OCI-LY3 (cell line): ENCODE measurements at regions not wholly inside any gene's neighbourhood (a gene's known extent, or its start where the extent isn't known, plus 50 kb on each side); places are given as distances from the start of the nearest gene placed in this dataset.

Source experiments
- H2AFZ ChIP-seq: fragments of 200-600, 300-600 bp; shearing (Covaris generic); 2 replicates; pipeline ENCODE4 v1.6.0; 2014; ENCODE audit warnings: antibody characterized with exemption, low read depth, low read length
- H3K27ac ChIP-seq: fragments of 200-600, 300-600 bp; sonication (generic); 2 replicates; pipeline ENCODE4 v1.5.1; 2014; ENCODE audit warnings: mild to moderate bottlenecking, low read length, moderate library complexity, mixed read lengths
- H3K27me3 ChIP-seq: fragments of 200-600, 300-600 bp; sonication (generic); 2 replicates; pipeline ENCODE4 v1.6.1; 2014; ENCODE audit warnings: low read depth, low read length, mixed read lengths
- H3K36me3 ChIP-seq: fragments of 200-600, 300-600 bp; sonication (generic); replicated peaks from 2 replicates; pipeline ENCODE3; 2014; ENCODE audit warnings: low read depth, low read length, mixed read lengths
- H3K4me1 ChIP-seq: fragments of 300-600, 200-600 bp; sonication (generic); 2 replicates; pipeline ENCODE4 v1.6.1; 2014; ENCODE audit warnings: low read length, mixed read lengths
- H3K4me2 ChIP-seq: fragments of 200-600, 300-600 bp; sonication (generic); 2 replicates; pipeline ENCODE4 v1.6.1; 2014; ENCODE audit warnings: low read length, mixed read lengths
- H3K4me3 ChIP-seq: fragments of 300-600, 200-600 bp; sonication (generic); 2 replicates; pipeline ENCODE4 v1.5.1; 2014; ENCODE audit warnings: antibody characterized with exemption, mild to moderate bottlenecking, low read length, moderate library complexity
- H3K79me2 ChIP-seq: fragments of 300-600, 200-600 bp; shearing (Covaris generic); 2 replicates; pipeline ENCODE4 v1.6.1; 2014; ENCODE audit warnings: mild to moderate bottlenecking, low read length, mixed read lengths
- H3K9ac ChIP-seq: fragments of 300-600, 200-600 bp; shearing (Covaris generic); 2 replicates; pipeline ENCODE4 v1.6.0; 2014; ENCODE audit warnings: mild to moderate bottlenecking, low read length, moderate library complexity
- H3K9me3 ChIP-seq: fragments of 200-600, 300-600 bp; shearing (Covaris generic); 2 replicates; pipeline ENCODE4 v1.6.1; 2014; ENCODE audit warnings: low read length, mixed read lengths; ENCODE audit not compliant: insufficient read depth
- H4K20me1 ChIP-seq: fragments of 200-600, 300-600 bp; sonication (generic); 2 replicates; pipeline ENCODE4 v1.6.1; 2016; ENCODE audit warnings: low read length, mixed read lengths; ENCODE audit not compliant: insufficient read depth
- CTCF ChIP-seq: fragments of 200-600, 300-600 bp; sonication (generic); IDR thresholded peaks from 2 replicates; pipeline ENCODE4 v1.5.1; 2014; ENCODE audit warnings: antibody characterized with exemption, low read length, low read depth
- EZH2phosphoT487 ChIP-seq: fragments of 200-600 bp; shearing (Covaris generic); IDR thresholded peaks from 2 replicates; pipeline ENCODE4 v1.6.1; 2018; ENCODE audit warnings: antibody characterized with exemption, mixed run types, low read depth

- Histone ChIP-seq H3K27me3 (no peaks in the 10 kb centered on the region), H3K9me3 (no peaks in the 10 kb centered on the region), H3K4me3 (no peak overlapping the region), H2AFZ (no peak overlapping the region), H3K4me2 (no peak overlapping the region), H4K20me1 (no peaks in the 10 kb centered on the region), H3K4me1 (no peaks in the 10 kb centered on the region), H3K9ac (no peak overlapping the region), H3K79me2 (no peaks in the 10 kb centered on the region), H3K27ac (no peak overlapping the region), H3K36me3 (no peaks in the 10 kb centered on the region)
- TF ChIP-seq EZH2phosphoT487 = no peak
Observed at GRCh38 chr13:54367639-54368271, 1339.1 kb downstream of the OLFM4 start.

- H3K27ac ChIP-seq = no peak overlapping the region
- H3K4me2 ChIP-seq = no peak overlapping the region
- no peaks in the 10 kb centered on the region for H4K20me1 ChIP-seq
- H2AFZ ChIP-seq = no peak overlapping the region
- no peaks in the 10 kb centered on the region for H3K4me1 ChIP-seq
- no peak overlapping the region for H3K4me3 ChIP-seq
- H3K27me3 ChIP-seq = no peaks in the 10 kb centered on the region
- H3K36me3 ChIP-seq = no peaks in the 10 kb centered on the region
- H3K79me2 ChIP-seq = no peaks in the 10 kb centered on the region
- H3K9ac ChIP-seq = no peak overlapping the region
- no peak for TF ChIP-seq EZH2phosphoT487
- no peak for TF ChIP-seq CTCF
- H3K9me3 ChIP-seq = no peaks in the 10 kb centered on the region
Observed at GRCh38 chr13:54368387-54368786, 1339.8 kb downstream of the OLFM4 start.

- H3K79me2 ChIP-seq = no peaks in the 10 kb centered on the region
- H3K9me3 ChIP-seq = no peaks in the 10 kb centered on the region
- H3K4me1 ChIP-seq = no peaks in the 10 kb centered on the region
- no peaks in the 10 kb centered on the region for H3K36me3 ChIP-seq
- no peak overlapping the region for H3K4me2 ChIP-seq
- no peak for TF ChIP-seq EZH2phosphoT487
- no peak for TF ChIP-seq CTCF
- no peak overlapping the region for H3K27ac ChIP-seq
- no peaks in the 10 kb centered on the region for H4K20me1 ChIP-seq
- H3K27me3 ChIP-seq = no peaks in the 10 kb centered on the region
- no peak overlapping the region for H3K9ac ChIP-seq
- H2AFZ ChIP-seq = no peak overlapping the region
- H3K4me3 ChIP-seq = no peak overlapping the region
Observed at GRCh38 chr13:54373211-54373610, 1344.6 kb downstream of the OLFM4 start.

GRCh38 chr13:54379461-54379860, 1350.8 kb downstream of the OLFM4 start:
- H3K27ac ChIP-seq = no peak overlapping the region
- no peaks in the 10 kb centered on the region for H3K79me2 ChIP-seq
- no peaks in the 10 kb centered on the region for H3K36me3 ChIP-seq
- TF ChIP-seq CTCF = no peak
- no peak for TF ChIP-seq EZH2phosphoT487
- H3K4me2 ChIP-seq = no peak overlapping the region
- H3K4me1 ChIP-seq = no peaks in the 10 kb centered on the region
- no peaks in the 10 kb centered on the region for H3K27me3 ChIP-seq
- no peaks in the 10 kb centered on the region for H4K20me1 ChIP-seq
- H3K9me3 ChIP-seq = no peaks in the 10 kb centered on the region
- no peak overlapping the region for H3K9ac ChIP-seq
- no peak overlapping the region for H3K4me3 ChIP-seq
- no peak overlapping the region for H2AFZ ChIP-seq
